ENCODE measurements at regions not wholly inside any gene's neighbourhood (a gene's known extent, or its start where the extent isn't known, plus 50 kb on each side); places are given as distances from the start of the nearest gene placed in this dataset.

DNA sequence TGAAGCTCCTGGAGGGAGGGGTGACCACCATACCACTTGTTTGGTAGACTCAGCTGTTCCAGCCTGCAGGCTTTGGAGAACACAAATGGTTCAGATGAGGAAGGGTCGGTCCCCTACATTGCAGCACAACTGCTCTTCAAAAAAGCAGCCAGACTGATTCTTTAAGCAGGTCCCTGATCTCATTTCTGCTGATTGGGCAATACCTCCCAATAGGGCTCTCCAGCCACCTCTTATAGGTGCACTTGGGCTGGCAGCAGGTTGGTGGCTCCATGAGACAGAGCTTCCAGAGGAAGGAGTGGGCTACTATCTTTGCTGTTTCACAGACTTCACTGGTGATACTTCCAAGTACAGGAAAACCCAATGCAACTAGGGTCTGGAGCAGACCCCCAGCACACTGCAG, 65.9 kb upstream of the PEX5L start:
- Histone ChIP-seq H3K27ac (replicated peaks; ENCODE audit: low read length) (no peak overlapping the region), H3K4ac (ENCODE audit: low read length) (no peak overlapping the region), H2AFZ (ENCODE audit: low read length) (no peak overlapping the region), H4K8ac (ENCODE audit: low read depth, low read length) (no peak overlapping the region), H3K18ac (ENCODE audit: low read length) (peak overlapping the region; percentile 13), H3K23ac (ENCODE audit: low read depth, low read length, poor library complexity) (no peak overlapping the region), H3K4me3 (ENCODE audit: low read length in 2 of 2) (no peak overlapping the region), H2BK5ac (ENCODE audit: low read length) (no peak overlapping the region), H2AK5ac (ENCODE audit: low read depth, low read length) (no peak overlapping the region), H4K91ac (ENCODE audit: low read depth, low read length, poor library complexity) (no peak overlapping the region), H3K9me3 (replicated peaks in 1 of 2; ENCODE audit: control insufficient read depth in 2 of 2, insufficient read depth in 1 of 2, low read depth in 1 of 2, low read length in 2 of 2) (no peaks in the 10 kb centered on the region), H2BK12ac (ENCODE audit: low read length) (no peak overlapping the region), H3K9ac (ENCODE audit: low read depth, low read length, poor library complexity) (no peak overlapping the region), H3K4me2 (ENCODE audit: insufficient read depth, low read length, poor library complexity, severe bottlenecking) (no peak overlapping the region), H2BK120ac (ENCODE audit: low read depth, low read length) (no peak overlapping the region), H3K14ac (ENCODE audit: low read length) (no peak overlapping the region), H2BK15ac (ENCODE audit: low read length) (no peak overlapping the region), H3K4me1 (ENCODE audit: control insufficient read depth in 2 of 2, insufficient read depth in 1 of 2, low read depth in 1 of 2, low read length in 2 of 2) (peaks cover 0 to 7% of the 10 kb centered on the region in 2 donors), H3K27me3 (ENCODE audit: control insufficient read depth in 3 of 3, insufficient read depth in 3 of 3, low read depth in 1 of 3, low read length in 3 of 3) (no peaks in the 10 kb centered on the region), H3K79me1 (ENCODE audit: low read depth, low read length) (no peaks in the 10 kb centered on the region), H3K36me3 (replicated peaks in 1 of 2; ENCODE audit: control insufficient read depth in 2 of 2, insufficient read depth in 2 of 2, low read length in 2 of 2) (no peaks in the 10 kb centered on the region)
- DNase-seq (ENCODE audit: low spot score) = no peak
- WGBS, 2 donors (ENCODE audit: extremely low coverage in 2 of 2, insufficient read length in 2 of 2, insufficient replicate concordance in 1 of 2) = no CpG with 5 or more reads among the region's 1 CpG

DNA sequence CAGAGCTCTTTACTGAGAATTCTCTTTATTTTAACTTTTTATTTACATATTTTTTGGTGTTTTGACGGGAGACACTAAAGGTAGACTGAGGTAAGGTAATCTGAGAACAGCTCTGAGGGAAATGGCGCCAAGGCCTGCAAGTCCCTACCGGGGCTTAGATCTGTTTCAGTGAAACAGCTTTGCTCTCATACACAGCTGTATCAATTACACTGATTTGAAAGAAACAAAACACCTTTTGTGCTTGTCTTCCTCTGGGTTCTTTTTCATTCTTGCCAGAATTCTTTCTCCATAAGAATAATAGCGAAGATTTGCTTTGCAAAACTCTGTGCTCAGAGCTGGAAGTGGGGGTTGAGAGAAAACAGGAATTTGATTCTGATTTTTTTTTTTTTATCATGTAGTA, 79.5 kb upstream of the PEX5L start:
- H3K14ac ChIP-seq (ENCODE audit: low read length) = no peak overlapping the region
- H2BK120ac ChIP-seq (ENCODE audit: low read depth, low read length) = no peak overlapping the region
- no CpG with 5 or more reads among the region's 4 CpGs for WGBS, 2 donors (ENCODE audit: extremely low coverage in 2 of 2, insufficient read length in 2 of 2, insufficient replicate concordance in 1 of 2)
- H3K18ac ChIP-seq (ENCODE audit: low read length) = no peak overlapping the region
- H3K9me3 ChIP-seq (replicated peaks in 1 of 2; ENCODE audit: control insufficient read depth in 2 of 2, insufficient read depth in 1 of 2, low read depth in 1 of 2, low read length in 2 of 2) = no peaks in the 10 kb centered on the region
- H3K9ac ChIP-seq (ENCODE audit: low read depth, low read length, poor library complexity) = no peak overlapping the region
- H3K23ac ChIP-seq (ENCODE audit: low read depth, low read length, poor library complexity) = no peak overlapping the region
- no peak overlapping the region for H4K8ac ChIP-seq (ENCODE audit: low read depth, low read length)
- H3K27ac ChIP-seq (replicated peaks; ENCODE audit: low read length) = no peak overlapping the region
- H3K36me3 ChIP-seq (replicated peaks in 1 of 2; ENCODE audit: control insufficient read depth in 2 of 2, insufficient read depth in 2 of 2, low read length in 2 of 2) = no peaks in the 10 kb centered on the region
- H2BK5ac ChIP-seq (ENCODE audit: low read length) = no peak overlapping the region
- H3K79me1 ChIP-seq (ENCODE audit: low read depth, low read length) = no peaks in the 10 kb centered on the region
- no peak overlapping the region for H2AK5ac ChIP-seq (ENCODE audit: low read depth, low read length)
- H3K4me1 ChIP-seq (ENCODE audit: control insufficient read depth in 2 of 2, insufficient read depth in 1 of 2, low read depth in 1 of 2, low read length in 2 of 2) = peaks cover 0 to 3% of the 10 kb centered on the region in 2 donors
- no peak overlapping the region for H2BK15ac ChIP-seq (ENCODE audit: low read length)
- no peak overlapping the region for H3K4ac ChIP-seq (ENCODE audit: low read length)
- no peak overlapping the region for H4K91ac ChIP-seq (ENCODE audit: low read depth, low read length, poor library complexity)
- H2AFZ ChIP-seq (ENCODE audit: low read length) = no peak overlapping the region
- no peak for DNase-seq (ENCODE audit: low spot score)
- H3K4me2 ChIP-seq (ENCODE audit: insufficient read depth, low read length, poor library complexity, severe bottlenecking) = no peak overlapping the region
- no peak overlapping the region for H3K4me3 ChIP-seq (ENCODE audit: low read length in 2 of 2)
- H3K27me3 ChIP-seq (ENCODE audit: control insufficient read depth in 3 of 3, insufficient read depth in 3 of 3, low read depth in 1 of 3, low read length in 3 of 3) = no peaks in the 10 kb centered on the region
- H2BK12ac ChIP-seq (ENCODE audit: low read length) = no peak overlapping the region

DNA sequence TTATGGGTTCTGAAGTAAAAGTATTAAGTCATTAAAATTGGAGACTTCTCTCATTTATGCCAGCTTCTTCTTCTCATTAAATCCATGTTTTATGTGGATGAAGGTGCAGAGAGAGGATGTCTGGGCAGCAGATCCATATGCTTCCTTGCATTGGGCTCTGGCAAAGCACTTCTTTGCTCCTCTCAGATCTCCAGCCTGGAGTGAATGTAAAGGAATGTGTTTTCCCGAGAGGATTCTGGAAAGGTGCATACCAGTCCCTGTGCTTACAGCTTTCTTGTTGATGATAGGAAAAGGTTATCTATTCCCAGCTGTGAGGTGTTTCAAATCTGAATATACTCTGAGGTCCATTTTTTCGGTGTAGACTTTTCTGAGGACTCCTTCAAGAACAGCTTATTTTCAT, 79.9 kb upstream of the PEX5L start:
- H3K9ac ChIP-seq (ENCODE audit: low read depth, low read length, poor library complexity) = no peak overlapping the region
- no peak for DNase-seq (ENCODE audit: low spot score)
- no peak overlapping the region for H2BK15ac ChIP-seq (ENCODE audit: low read length)
- no peaks in the 10 kb centered on the region for H3K36me3 ChIP-seq (replicated peaks in 1 of 2; ENCODE audit: control insufficient read depth in 2 of 2, insufficient read depth in 2 of 2, low read length in 2 of 2)
- H2BK120ac ChIP-seq (ENCODE audit: low read depth, low read length) = no peak overlapping the region
- H2AK5ac ChIP-seq (ENCODE audit: low read depth, low read length) = no peak overlapping the region
- no peak overlapping the region for H4K91ac ChIP-seq (ENCODE audit: low read depth, low read length, poor library complexity)
- H3K4ac ChIP-seq (ENCODE audit: low read length) = no peak overlapping the region
- H2BK5ac ChIP-seq (ENCODE audit: low read length) = no peak overlapping the region
- H3K23ac ChIP-seq (ENCODE audit: low read depth, low read length, poor library complexity) = no peak overlapping the region
- H2AFZ ChIP-seq (ENCODE audit: low read length) = no peak overlapping the region
- no peak overlapping the region for H3K14ac ChIP-seq (ENCODE audit: low read length)
- no peak overlapping the region for H2BK12ac ChIP-seq (ENCODE audit: low read length)
- H3K79me1 ChIP-seq (ENCODE audit: low read depth, low read length) = no peaks in the 10 kb centered on the region
- no CpG with 5 or more reads among the region's 2 CpGs for WGBS, 2 donors (ENCODE audit: extremely low coverage in 2 of 2, insufficient read length in 2 of 2, insufficient replicate concordance in 1 of 2)
- peaks cover 0 to 3% of the 10 kb centered on the region in 2 donors for H3K4me1 ChIP-seq (ENCODE audit: control insufficient read depth in 2 of 2, insufficient read depth in 1 of 2, low read depth in 1 of 2, low read length in 2 of 2)
- no peak overlapping the region for H3K4me3 ChIP-seq (ENCODE audit: low read length in 2 of 2)
- no peak overlapping the region for H4K8ac ChIP-seq (ENCODE audit: low read depth, low read length)
- H3K4me2 ChIP-seq (ENCODE audit: insufficient read depth, low read length, poor library complexity, severe bottlenecking) = no peak overlapping the region
- no peaks in the 10 kb centered on the region for H3K9me3 ChIP-seq (replicated peaks in 1 of 2; ENCODE audit: control insufficient read depth in 2 of 2, insufficient read depth in 1 of 2, low read depth in 1 of 2, low read length in 2 of 2)
- no peak overlapping the region for H3K27ac ChIP-seq (replicated peaks; ENCODE audit: low read length)
- no peak overlapping the region for H3K18ac ChIP-seq (ENCODE audit: low read length)
- no peaks in the 10 kb centered on the region for H3K27me3 ChIP-seq (ENCODE audit: control insufficient read depth in 3 of 3, insufficient read depth in 3 of 3, low read depth in 1 of 3, low read length in 3 of 3)

DNA sequence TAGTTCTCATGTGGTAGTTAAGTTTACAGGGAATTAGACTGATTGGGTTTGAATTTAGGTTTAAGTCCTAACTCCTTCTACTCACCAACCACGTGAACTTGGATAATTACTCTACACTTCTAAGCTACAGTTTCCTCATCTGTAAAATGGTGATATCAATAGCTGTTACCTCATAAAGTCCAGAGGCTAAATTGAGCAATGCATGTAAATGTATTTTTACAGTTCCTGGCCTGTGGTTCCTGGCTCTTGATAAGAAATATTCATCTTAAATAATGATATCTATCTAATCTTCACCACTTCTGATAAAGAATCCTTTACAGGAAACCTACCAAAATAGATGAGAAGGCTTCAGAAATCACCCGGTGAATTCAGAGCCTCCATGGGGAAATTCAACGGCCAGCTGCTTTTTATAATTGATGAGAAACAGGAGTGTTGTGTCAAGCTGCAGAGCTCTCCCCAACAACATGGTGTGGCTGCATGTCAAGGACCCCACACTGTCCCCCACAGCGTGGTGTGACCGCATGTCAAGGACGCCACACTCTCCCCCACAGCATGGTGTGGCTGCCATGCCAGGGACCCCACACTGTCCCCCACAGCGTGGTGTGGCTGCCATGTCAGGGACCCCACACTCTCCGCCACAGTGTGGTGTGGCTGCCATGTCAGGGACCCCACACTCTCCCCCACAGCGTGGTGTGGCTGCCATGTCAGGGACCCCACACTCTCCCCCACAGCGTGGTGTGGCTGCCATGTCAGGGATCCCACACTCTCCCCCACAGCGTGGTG, 80.8 kb upstream of the PEX5L start:
- Histone ChIP-seq H2BK120ac (ENCODE audit: low read depth, low read length) (no peak overlapping the region), H2BK15ac (ENCODE audit: low read length) (no peak overlapping the region), H2AFZ (ENCODE audit: low read length) (no peak overlapping the region), H3K9ac (ENCODE audit: low read depth, low read length, poor library complexity) (no peak overlapping the region), H3K4me3 (ENCODE audit: low read length in 2 of 2) (no peak overlapping the region), H3K18ac (ENCODE audit: low read length) (peak overlapping the region; percentile 64), H4K8ac (ENCODE audit: low read depth, low read length) (no peak overlapping the region), H3K4me1 (ENCODE audit: control insufficient read depth in 2 of 2, insufficient read depth in 1 of 2, low read depth in 1 of 2, low read length in 2 of 2) (peaks cover 0 to 3% of the 10 kb centered on the region in 2 donors), H2BK12ac (ENCODE audit: low read length) (peak overlapping the region; percentile 22), H3K4ac (ENCODE audit: low read length) (no peak overlapping the region), H3K4me2 (ENCODE audit: insufficient read depth, low read length, poor library complexity, severe bottlenecking) (no peak overlapping the region), H4K91ac (ENCODE audit: low read depth, low read length, poor library complexity) (no peak overlapping the region), H3K23ac (ENCODE audit: low read depth, low read length, poor library complexity) (peak overlapping the region; percentile 65), H3K14ac (ENCODE audit: low read length) (peak overlapping the region; percentile 89), H3K79me1 (ENCODE audit: low read depth, low read length) (no peaks in the 10 kb centered on the region), H2AK5ac (ENCODE audit: low read depth, low read length) (peak overlapping the region; percentile 75), H3K27me3 (ENCODE audit: control insufficient read depth in 3 of 3, insufficient read depth in 3 of 3, low read depth in 1 of 3, low read length in 3 of 3) (no peaks in the 10 kb centered on the region), H3K9me3 (replicated peaks in 1 of 2; ENCODE audit: control insufficient read depth in 2 of 2, insufficient read depth in 1 of 2, low read depth in 1 of 2, low read length in 2 of 2) (no peaks in the 10 kb centered on the region), H3K27ac (replicated peaks; ENCODE audit: low read length) (no peak overlapping the region), H3K36me3 (replicated peaks in 1 of 2; ENCODE audit: control insufficient read depth in 2 of 2, insufficient read depth in 2 of 2, low read length in 2 of 2) (no peaks in the 10 kb centered on the region), H2BK5ac (ENCODE audit: low read length) (no peak overlapping the region)
- DNase-seq (ENCODE audit: low spot score) = no peak
- no CpG with 5 or more reads among the region's 11 CpGs for WGBS, 2 donors (ENCODE audit: extremely low coverage in 2 of 2, insufficient read length in 2 of 2, insufficient replicate concordance in 1 of 2)
